ENCODE measurements at regions not wholly inside any gene's neighbourhood (a gene's known extent, or its start where the extent isn't known, plus 50 kb on each side); places are given as distances from the start of the nearest gene placed in this dataset.
"Not testable (repeated sequence)": the region's sequence is repeated elsewhere in the genome, so short reads cannot be mapped to it uniquely, and the experiment has no call there.

DNA sequence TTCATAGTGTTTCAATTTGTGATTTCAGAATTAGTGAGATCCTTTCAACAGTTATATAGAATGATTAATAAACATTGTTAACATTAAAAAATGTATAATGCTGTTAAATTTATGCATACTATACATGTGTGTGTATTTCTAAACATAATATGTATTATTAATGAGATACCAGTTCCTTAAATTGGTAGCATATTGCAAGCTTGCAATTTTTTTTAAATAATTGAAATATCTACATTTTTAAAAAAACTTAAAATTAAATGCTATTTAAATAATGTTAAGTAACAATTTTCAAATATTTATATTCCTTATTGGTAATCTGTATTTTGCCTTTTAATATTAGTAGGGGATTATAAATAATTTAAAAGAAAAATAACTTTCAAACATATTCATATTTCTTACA, 1479.5 kb upstream of the PCDH7 start:
- DNase-seq = no peak

DNA sequence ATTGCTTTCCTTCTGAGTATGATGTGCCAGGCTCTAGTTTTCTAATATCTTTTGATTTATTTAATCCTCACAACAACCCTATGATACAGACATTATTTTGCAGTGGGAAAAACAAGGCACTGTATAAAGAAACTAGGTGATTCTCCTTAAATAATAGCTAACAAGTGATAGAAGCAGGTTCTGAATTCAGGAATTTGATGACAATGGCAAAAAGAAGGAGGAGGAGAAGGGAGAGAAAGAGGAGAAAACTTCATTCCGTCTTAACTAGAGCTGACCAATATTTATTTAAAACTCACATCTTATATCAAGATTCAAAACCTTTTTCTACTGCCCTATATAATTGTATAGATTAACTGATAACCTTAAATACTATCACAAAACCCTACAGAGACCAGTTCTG, 1477.1 kb upstream of the PCDH7 start:
- no peak for DNase-seq

DNA sequence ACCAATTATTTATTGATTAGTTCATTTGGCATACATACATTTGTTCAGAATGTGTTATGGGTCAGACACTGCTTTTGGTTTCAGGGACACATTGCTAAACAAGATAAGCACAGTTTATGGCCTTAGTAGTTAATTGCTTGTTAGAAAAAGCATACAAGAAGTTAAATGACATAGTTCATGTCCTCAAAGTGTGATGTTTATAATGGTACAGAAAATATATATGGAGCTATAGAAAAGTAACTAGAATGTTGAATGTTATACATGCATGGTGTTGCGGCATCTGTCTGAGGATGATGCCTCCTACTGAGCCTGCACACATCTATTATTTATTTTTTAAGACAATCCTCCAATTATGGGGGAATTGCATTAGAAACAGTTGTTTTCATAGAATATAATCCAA, 1476.3 kb upstream of the PCDH7 start:
- no peak for DNase-seq

DNA sequence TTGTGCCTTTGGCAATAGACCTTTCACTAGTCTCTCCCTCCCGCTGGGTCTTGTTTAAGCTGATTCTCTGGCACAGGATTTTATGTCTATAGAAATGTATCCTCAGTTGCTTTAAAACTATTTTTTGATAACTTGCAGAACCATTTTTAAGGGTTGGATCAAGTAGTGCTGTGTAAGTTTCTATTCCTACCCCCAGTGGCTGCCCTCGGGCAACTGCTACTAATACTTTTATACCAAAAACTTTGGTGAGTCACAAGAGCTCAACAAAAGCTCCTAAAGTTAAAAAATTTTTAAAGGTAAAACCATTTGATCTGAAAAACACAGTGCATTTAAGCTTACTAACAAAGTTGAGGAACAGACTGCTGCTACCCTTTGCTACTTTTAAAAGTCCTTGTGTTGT, 1460.6 kb upstream of the PCDH7 start:
- no peak for DNase-seq

DNA sequence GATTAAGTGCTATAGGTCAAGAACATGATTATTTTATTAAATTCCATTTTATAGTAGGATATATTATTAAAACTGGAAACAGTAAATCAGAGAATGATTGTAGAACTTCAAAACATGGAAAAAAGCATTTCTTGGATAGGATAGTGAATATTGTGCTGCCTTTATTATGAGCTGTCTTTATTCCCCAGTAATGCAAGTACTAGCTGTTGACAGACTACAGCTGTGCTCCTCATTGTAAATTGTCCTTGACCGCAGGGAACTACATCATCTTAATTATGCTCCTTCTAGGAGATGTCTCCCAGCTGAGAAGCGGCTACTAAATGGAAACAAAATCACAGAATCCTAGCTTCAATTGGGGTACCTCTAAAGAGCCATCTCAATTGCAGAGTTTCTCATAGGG, 1457.2 kb upstream of the PCDH7 start:
- DNase-seq = no peak

DNA sequence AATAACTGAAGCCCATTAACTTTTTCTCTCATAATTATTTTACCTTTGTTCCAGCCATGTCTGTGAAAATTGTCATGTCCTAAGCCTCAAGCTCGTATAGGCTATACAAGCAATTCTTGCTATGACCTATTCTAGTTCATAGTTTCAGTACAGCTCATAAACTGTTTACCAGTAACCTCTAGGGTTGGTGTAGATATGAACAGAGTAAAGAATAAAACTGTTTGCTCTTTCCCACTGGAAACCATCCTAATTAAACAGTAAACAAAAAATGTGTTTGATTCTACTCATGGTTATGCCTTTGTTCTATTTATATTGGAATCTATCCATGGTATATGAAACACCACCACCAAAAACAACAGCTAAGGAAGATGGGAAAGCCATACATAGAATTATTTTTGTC, 1444.0 kb upstream of the PCDH7 start:
- no peak for DNase-seq

DNA sequence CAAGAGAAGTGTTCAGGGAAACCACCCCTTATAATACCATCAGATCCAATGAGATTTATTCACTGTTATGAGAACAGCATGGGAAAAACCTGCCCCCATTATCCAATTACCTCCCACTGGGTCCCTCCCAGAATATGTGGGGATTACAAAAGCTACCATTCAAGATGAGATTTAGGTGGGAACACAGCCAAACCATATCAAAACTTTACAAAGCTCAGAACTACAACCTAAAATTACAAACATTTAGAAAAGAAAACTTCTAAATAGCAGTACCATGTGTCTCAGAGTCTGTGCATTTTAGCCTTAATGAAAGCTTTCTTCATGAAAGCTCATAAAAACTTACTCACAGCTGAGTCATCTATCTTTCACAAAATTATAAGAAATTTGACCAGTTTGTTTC, 1442.8 kb upstream of the PCDH7 start:
- no peak for DNase-seq

DNA sequence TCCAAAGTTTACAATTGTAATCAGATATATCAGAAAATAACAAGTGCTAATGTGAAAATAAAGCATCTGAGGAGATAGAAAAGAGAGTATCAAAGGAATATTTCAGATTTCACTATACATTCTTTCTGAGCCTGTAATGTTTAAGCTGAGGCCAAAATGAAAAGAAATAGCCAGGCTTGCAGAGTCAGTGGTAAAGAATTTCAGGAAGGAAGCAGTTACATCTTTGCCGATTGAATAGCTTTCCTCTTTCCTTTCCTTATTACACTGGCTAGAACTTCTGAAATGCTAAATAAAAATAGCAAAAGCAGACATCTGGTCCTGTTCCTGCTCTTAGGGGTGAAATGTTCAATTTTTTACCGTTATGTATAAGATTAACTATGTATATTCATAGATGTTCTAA, 1441.6 kb upstream of the PCDH7 start:
- no peak for DNase-seq

DNA sequence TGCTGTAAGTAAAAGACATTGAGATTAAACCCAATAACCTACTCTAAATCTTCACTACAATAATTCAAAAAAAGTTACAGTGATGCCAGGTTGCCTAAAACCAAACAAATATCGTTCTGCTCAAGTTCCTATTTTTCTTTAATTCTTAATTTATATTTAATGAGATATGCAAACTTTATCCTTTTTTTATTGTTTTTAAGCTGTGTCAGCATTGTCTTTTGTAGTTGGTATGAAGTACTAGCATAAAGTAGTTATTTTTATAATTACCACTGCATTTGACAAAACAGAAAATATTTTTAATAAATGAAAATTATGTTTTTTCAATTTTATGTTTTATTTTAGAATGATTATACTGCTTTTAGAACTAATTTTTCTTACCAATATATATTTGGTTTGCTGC, 1431.1 kb upstream of the PCDH7 start:
- no peak for DNase-seq

DNA sequence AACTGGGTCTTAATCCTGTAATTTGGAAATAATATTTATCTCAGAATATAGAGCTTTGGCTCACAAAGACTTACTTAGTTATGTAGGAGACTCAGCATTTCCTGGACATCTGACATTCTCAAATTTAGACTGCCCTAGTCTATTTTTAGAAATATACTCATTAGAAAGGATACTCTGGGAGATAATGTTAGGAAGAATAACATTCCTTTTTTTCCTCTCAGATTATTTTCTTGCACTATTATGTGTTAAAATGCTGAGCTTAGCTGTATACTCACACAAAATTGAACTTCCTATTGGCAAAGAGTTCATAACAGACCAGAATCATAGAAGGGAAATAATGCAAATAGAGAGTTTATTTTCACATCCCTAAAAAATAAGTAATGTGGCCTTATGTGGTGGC, 1424.9 kb upstream of the PCDH7 start:
- no peak for DNase-seq

DNA sequence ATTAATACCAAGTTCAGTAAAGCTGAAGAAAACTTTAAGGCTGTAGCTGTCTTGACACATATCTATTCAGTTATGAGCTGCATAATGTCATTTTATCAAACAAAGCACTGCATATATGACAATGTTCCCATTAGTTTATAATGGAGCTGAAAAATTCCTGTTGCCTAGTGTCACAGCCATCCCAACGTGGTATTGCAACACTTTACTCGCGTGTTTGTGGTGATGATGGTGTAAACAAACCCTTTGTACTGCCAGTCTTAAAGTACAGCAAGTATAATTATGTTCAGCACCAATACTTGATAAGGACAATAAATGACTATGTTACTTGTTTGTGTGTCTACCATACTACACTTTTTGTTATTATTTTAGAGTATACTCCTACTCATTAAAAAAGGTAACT, 1415.6 kb upstream of the PCDH7 start:
- DNase-seq = no peak

DNA sequence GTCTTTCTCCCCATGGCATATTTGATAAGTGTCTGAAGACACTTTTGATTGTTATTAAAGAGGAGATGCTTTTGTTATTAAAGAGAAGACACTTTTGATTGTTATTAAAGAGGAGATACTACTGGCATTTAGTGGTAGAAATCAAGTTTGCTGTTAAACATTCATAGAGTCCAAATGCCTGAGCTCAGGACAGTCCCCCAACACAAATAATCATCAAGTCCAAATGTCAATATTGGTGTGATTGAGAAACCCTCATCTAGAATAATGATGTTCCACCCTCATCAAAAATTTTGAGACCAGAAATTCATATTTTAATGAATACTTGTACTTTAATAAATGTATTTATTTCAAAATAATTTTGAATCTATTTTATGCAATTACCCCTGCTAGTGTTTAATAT, 1412.9 kb upstream of the PCDH7 start:
- DNase-seq = no peak

DNA sequence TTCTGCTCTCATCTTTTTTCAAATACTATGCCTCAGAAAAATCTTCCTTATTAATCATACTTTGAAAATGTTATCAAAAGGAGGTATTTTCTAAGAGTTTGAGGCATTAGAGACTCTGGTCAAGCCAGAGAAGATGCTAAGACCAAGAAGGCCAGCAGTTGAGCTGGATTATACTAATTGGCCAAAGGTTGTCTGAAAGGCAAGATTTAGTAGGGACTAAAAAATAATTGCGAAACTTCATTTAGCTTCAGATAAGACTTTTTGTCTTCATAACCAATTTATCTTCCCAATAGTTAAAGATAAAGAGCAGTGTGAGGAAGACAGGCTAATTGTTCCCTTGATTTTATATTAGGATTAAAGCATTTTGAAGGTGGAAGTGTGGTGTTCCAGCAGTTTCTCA, 1412.4 kb upstream of the PCDH7 start:
- DNase-seq = no peak

DNA sequence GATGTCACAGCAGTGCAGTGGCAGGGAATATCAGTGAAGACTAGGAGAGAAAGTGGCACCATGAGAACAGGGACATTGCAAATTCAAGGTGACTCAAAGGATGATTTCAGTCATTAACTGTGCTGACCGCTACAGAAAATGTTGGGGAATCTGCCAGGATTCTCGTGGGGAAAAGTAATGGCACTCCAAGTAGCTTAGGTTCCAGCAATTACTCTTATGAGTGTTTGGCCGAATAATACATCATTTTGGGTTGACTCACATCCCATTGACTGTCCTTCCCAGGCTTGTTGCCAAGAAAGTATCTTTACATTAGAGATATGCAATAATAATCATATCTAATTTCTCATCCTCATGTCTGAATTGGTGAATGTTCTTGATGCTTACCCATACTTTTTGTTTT, 1411.1 kb upstream of the PCDH7 start:
- DNase-seq = no peak

DNA sequence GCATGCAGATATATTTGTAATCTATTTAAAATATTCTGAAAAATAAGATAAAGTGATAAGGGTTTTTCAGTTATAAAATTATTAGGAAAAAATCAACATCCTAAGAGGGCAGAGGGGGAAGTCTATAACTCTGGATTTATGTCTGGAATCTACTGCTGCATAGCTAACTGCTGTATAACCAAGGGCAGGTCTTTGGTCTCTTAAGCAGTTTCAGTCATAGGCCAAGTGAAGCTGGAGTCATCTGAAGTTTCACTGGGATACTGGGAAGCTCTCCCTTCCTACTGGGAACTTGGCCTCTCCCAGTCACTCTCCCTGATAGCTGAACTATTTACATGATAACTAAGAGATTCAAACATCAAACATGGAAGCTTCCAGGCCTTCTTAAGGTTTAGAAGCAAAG, 1409.9 kb upstream of the PCDH7 start:
- DNase-seq = no peak

DNA sequence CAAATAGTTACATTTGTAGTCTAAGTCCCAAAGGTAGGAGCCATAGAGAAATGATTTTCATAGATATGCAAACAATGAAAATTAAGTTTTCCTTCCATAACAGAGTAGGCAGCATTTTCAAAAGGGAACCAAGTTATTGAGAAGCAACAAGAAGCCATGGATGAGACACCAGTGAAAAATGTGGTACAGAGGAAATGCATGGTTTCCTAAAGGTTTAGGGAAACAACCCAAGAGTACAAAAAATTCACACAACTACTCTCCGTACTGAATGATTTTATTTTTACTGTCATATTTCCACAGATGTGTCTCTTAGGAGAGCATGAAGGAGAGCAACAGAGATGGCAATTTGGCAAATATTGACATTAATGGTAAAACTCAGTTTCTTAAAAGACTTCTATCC, 1408.9 kb upstream of the PCDH7 start:
- DNase-seq = no peak

DNA sequence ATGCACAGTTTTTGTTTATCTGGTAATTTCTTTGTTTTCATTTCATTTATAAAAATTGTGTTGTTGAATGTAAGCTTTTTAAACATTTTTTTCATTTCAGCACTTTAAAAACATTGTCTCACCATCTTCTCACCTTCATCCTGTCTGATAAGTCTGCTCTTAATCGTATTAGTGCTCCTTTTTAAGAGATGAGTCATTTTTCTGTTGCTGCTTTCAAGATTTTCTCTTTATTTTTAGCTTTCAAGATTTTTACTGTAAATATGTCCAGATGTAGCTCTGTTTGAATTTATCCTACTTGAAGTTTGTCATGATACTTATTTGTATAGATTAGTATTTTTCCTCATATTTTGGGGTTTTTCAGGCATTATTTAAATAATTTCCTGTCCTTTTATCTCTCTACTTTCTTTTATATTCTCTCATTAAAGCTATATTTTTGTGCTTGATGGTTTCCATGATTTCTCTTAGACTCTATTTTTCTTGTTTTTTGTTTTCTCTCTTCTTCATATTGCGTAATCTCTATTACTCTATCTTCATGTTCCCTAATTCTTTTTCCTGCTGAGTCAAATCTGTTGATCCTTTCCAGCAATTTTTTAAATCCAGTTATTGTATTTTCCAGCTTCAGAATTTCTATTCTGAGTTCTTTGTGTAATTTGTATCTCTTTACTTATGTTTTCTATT, 1400.4 kb upstream of the PCDH7 start:
- DNase-seq = no peak

DNA sequence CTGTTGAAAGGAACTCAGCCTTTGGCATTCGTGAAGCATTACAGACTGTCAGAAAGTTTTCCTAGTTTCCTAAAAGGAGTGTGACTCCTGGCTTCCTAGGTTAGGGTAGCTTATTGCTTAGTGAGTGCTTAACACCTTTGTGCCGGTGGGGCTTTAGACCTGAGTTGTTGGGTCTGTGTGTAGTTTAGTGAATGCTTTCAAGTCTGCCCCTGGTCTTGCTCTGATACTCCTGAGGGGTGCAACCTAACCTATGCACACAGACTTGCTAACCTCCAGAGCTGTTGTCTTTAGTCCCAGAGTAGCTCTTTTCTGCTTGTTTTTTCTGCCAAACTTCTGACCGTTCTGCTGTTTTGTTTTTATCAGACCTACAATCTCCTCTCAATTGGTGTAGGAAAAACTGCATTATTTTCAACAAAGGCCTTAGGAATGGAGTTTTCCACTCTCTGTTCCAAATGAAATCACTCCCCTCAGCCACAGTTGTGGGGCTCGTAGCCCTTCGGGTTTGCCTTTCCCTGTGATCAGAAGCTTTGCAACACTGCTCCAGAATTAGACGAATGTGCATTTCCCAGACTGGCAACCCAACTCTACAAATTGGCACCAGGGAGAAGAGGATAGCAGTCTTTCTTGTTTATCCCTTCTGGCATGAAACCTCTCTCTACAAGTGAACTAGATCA, 1399.1 kb upstream of the PCDH7 start:
- no peak for DNase-seq

DNA sequence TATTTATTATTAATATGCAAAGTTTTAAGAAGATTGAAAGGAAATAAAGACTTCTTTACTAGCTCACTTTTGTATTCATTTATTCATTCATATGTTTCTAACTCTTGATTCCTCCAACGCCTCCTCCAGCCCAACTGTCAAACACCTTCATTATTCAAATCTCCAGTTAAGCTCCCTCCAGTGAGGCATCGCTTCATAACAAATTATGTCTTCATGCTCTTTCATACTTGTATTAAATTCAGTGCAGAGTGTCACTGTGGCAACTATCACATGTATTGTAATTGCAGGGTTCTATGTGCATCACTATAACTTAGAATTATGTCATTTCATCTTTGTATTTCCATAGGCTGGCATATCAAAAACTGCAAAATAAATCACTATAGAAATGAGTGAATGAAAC, 1394.2 kb upstream of the PCDH7 start:
- DNase-seq = no peak

DNA sequence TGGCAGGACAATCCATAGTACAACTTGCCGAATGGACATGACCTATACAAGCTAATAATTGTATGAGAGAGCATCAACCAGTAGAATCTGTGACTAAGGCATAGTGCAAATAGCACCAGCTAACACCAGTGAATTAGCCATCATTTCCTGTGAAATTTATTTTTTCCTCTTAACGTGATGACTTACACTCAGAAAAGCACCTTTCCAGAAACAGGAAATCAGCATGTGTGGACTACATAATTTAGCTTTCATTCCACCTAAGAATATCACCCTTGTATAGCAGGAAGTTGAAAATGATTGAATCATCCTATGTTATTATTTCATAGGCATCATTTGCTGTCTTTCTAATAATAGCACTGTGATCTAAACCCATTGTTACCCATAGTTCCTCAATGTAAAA, 1393.4 kb upstream of the PCDH7 start:
- DNase-seq = no peak

DNA sequence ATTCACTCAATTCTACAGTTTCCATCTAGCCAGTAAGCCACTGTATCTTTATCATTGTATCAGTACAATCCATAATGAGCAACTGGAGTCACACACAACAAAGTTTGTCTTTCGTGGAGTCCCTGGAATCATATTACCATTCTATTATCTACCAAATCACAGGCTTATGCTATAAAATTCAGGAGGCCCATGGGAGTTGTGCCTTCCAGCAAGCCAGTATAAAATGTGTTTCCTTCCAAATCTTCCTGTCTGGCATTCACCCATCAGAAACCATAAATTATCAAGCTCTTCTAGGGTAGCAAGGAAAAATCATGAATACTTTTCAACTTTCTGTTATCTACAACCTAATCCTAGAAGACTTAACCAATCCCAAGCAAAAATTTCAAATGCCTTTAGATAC, 1383.3 kb upstream of the PCDH7 start:
- DNase-seq = no peak

DNA sequence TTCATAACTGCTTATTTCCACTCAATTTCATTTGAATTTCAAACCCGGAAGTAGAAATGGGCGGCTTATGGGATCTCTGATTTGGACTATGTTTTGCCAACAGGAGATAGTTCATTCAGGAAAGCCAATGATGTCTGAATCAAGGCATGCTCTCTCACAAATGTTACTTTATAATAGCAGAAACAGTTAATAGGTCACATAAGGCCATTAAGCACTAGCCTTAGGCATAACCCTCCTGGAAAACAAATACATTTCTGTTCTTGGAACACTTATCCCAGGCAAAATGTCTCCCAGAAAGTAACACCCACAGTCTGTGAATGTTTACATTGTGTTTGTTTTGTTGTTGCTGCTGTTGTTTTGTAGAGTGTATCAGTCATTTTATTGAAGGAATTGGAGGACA, 1347.2 kb upstream of the PCDH7 start:
- no peak for DNase-seq

DNA sequence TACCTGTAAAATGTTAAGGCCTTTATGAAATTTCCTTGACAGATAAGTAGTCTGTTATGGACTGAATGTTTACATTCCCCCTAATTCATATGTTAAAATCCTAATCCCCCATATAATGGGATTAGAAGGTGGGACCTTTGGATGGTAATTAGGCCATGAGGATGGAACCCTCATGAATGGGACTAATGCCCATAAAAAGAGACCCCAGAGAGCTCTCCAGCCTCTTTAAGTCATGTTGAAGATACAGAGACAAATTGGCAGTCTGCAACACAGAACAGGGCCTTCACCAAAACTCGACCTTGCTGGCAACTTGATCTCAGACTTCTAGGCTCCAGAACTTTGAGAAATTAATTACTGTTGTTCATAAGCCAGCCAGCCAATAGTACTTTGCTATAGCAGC, 1344.5 kb upstream of the PCDH7 start:
- no peak for DNase-seq

DNA sequence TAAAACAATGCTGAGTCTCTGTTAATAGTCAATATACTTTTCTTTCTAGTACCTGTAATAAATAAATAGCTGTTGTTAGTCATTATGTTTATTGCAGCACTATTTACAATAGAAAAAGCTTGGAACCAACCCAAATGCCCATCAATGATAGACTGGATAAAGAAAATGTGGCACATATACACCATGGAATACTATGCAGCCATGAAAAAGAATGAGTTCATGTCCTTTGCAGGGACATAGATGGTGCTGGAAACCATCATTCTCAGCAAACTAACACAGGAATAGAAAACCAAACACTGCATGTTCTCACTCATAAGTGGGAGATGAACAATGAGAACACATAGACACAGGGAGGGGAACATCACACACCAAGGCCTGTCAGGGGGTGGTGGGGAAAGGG, 1341.9 kb upstream of the PCDH7 start:
- not testable (repeated sequence) for DNase-seq

DNA sequence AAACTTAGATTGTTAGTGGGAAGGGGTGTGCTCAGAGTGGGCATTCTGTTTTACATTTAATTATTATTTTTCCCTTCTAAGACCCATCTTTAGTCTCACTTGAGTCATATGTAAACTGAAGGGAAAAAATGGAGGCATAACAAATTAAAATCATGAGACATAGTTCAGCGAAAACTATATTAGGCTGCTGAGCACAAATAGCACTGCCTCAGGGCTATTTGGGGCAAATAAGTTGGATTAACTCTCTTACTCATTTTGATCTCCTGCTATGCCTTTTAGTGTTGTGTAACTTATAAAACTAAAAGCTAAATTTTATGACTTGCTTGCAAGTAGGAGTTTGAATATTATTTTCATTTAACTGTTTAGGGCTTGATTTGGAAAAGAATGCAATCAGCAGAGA, 1329.2 kb upstream of the PCDH7 start:
- no peak for DNase-seq
